KBM-7 (cell line): ENCODE measurements at regions not wholly inside any gene's neighbourhood (a gene's known extent, or its start where the extent isn't known, plus 50 kb on each side); places are given as distances from the start of the nearest gene placed in this dataset.
"Not testable (repeated sequence)": the region's sequence is repeated elsewhere in the genome, so short reads cannot be mapped to it uniquely, and the experiment has no call there.

Experiments used
- DNase-seq: peaks from one replicate; pipeline ENCODE4 v3.0.0-alpha.2; 2015
- in situ Hi-C: fragments of 300-500 bp; cut with MboI; formaldehyde crosslinking; loops from 2 replicates; pipeline ENCODE4 v1.14.3; 2020; ENCODE audit warnings: low sequenced_read_pairs, low pct_unique_long_range_greater_than_20kb, mixed read lengths

- DNase-seq: no peak
These were observed 210.1 kb downstream of the ZNF608 start for GRCh38 chr5:124536333-124536732.

GRCh38 chr5:124530916-124531315 lies 215.5 kb downstream of the ZNF608 start:
- DNase-seq: no peak
- in situ Hi-C loops: no loop called here

More at GRCh38 chr5:124536333-124536732, 210.1 kb downstream of the ZNF608 start:
- in situ Hi-C loops: no loop called here

GRCh38 chr5:124528838-124529237 lies 217.6 kb downstream of the ZNF608 start:
- in situ Hi-C loops: no loop called here
- no peak for DNase-seq

GRCh38 chr5:124527220-124527991 lies 219.0 kb downstream of the ZNF608 start:
- in situ Hi-C loops: no loop called here
- no peak for DNase-seq

DNA sequence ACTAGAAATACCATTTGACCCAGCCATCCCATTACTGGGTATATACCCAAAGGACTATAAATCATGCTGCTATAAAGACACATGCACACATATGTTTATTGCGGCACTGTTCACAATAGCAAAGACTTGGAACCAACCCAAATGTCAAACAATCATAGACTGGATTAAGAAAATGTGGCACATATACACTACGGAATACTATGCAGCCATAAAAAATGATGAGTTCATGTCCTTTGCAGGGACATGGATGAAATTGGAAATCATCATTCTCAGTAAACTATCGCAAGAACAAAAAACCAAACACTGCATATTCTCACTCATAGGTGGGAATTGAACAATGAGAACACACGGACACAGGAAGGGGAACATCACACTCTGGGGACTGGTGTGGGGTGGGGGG lies 220.4 kb downstream of the ZNF608 start:
- in situ Hi-C loops, DNase-seq: not testable (repeated sequence)

DNA sequence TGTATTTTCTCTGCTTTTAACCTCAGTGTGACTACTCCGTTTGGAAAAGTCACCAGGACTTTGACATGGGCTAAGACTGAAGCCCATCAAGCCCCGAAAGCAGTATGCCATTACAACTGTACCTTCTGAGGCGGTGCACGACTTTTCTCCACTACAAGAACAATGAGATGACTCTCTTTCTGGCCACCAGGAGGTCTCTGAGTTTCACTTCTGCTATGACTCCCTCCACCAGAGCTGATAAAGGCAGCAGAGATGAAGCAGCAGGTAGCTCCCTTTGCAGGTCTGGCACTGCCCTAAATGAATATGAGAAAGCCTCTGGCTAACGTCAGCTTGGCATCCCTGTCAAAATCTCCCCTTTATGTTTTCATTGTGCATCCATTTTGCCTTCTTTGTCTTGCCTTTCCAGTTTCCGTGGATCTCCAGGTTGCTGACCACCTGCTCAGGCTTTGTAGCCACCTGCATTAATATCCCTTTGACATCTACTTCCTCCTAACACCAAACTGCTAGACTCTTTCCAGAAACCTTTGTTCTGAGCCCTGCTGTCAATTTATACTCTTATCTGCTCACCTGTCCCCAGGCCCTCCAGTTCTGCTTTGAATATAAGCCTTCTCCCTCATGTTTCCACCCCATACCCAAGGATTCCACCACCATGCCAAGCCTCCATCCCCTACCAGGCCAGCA lies 221.7 kb downstream of the ZNF608 start:
- DNase-seq: no peak
- in situ Hi-C loops: no loop called here

DNA sequence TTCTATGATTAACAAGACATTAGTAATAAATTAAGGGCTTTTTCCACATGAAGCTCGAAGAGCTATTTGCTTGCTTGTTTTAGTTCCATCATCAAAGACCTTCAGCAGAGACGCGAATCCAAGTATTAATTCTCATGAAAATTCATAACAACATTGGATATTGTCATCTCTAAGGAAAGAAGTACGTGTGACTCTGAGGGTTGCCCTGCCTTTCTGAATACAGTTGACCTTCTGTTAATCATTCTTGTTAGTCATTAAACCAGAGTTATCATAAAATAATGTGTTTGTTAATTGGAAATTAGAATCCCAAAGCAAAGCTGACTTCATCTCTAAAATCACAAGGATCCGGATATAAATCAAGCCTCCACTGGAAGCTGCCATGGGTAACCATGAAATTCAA lies 222.5 kb downstream of the ZNF608 start:
- no peak for DNase-seq
- in situ Hi-C loops: no loop called here

DNA sequence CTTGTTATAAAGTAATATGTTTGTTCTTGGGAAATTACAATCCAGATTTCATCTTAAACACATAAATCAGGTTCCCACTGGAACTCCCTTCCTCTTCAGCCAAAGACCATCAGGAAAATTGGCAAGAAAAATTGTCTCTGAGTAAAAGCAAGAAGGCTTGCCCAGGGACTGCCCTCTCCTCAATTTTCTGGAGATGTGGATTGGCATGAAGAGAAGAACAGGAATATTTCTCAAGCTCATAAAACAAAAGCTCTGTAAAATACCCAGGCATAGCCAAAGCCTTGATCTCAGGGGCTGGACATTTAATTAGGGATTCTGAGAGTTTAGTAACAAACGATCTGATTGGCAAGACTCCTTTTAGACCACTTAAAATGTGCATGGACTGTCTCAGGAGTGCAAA lies 223.4 kb downstream of the ZNF608 start:
- in situ Hi-C loops: no loop called here
- no peak for DNase-seq

DNA sequence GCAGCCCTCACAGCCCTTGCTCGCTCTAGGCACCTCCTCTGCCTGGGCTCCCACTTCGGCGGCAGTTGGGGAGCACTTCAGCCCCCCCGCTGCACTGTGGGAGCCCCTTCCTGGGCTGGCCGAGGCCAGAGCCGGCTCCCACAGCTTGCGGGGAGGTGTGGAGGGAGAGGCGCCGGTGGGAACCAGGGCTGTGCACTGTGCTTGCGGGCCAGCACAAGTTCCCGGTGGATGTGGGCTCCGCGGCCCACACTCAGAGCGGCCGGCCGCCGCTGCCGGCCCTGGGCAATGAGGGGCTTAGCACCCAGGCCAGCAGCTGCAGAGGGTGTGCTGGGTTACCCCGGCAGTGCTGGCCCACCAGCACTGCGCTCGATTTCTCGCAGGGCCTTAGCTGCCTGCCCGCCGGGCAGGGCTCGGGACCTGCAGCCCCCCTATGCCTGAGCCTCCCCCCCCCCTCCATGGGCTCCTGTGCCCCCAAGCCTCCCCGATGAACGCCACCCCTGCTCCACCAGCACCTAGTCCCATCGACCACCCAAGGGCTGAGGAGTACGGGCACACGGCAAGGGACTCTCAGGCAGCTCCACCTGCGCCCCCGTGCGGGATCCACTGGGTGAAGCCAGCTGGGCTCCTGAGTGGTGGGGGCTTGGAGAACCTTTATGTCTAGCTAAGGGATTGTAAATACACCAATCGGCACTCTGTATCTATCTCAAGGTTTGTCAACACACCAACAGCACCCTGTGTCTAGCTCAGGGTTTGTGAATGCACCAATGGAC lies 224.8 kb downstream of the ZNF608 start:
- in situ Hi-C loops: no loop called here
- DNase-seq: no peak

DNA sequence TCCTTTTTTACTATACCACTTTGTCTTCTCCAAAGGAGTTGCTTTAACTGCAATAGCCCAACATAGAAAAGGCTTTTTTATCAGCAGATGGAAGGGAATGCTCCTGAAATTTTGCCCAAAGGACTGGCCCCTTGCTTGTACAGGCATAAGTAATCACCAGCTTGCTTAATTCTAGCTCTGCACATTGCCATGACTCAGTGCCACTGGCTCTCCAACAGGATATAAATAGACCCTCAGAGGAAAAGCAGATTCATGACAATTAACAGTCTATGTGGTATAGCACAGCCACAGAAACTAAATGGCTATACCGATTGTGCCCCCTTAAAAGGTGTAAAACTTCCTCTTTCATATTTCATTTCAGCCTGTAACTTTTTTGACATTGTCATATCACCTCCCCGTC lies 227.0 kb downstream of the ZNF608 start:
- DNase-seq: peak; percentile 27
- in situ Hi-C loops: no loop called here

DNA sequence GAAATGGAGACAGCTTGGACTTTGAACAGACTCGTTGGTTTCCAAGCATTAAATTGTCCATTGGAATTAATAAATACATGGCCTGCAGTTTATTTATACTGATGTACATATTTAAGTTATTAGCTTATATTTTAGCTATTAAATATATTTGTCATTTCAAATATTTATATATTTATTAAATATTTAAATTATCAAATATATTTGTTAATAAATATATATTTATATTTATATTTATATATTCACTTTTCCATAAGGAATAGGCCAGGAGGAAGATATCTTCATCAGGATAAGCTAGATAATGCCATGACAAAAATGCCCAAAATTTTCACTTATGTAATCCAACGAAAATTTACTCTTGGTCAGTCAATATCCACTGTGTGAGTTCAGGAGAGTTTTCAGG lies 229.9 kb downstream of the ZNF608 start:
- no peak for DNase-seq
- in situ Hi-C loops: no loop called here

GRCh38 chr5:124515497-124516245 lies 230.8 kb downstream of the ZNF608 start:
- in situ Hi-C loops: no loop called here
- no peak for DNase-seq

DNA sequence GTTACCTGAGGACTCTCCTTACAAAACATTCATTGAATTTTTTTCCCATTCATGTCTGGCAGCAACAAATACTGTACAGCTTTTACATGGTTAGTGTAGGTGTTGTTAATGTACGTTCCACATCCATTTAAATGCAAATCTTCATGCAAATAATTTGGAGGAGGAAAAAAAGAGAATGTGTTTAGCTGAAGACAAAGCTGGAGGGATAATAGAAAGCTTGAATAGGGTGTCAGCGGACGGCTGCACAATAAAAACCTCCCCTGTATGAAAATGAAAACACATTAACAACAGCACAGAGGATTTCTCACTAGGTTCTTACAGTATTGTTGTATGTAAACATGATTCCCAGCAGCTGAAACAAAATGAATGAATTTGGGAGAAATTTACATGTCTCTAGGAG lies 231.5 kb downstream of the ZNF608 start:
- in situ Hi-C loops: no loop called here
- no peak for DNase-seq

DNA sequence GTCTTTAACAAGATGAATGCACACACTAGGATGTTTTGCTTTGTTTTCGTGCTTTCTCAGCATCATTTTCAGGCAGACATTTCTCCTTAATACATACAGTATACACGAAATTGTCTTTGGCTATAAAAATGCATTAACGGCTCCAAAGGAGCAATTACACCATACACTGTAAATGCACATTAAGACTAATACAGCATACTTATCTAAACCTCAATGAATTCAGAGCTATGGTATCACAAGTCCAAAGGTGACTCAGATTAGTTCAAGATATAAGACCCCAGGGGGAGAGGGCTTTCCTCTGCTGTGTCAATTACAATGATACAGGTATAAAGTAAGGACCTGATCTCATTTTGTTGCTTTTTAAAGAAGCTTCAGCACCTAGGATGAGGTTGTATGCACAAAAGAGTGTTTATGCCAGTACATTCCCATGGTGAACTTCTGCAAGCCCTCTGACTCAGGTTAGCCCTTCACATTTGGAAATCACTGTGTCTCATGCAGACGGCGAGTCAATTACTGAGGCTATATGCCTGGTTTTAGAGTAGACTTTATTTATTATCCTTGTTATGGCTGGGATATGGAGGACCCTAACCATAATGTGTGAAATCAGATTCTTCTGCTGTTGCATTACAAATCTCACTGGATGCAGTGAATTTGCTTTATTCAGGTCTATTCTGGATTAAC lies 233.3 kb downstream of the ZNF608 start:
- DNase-seq: no peak
- in situ Hi-C loops: no loop called here

DNA sequence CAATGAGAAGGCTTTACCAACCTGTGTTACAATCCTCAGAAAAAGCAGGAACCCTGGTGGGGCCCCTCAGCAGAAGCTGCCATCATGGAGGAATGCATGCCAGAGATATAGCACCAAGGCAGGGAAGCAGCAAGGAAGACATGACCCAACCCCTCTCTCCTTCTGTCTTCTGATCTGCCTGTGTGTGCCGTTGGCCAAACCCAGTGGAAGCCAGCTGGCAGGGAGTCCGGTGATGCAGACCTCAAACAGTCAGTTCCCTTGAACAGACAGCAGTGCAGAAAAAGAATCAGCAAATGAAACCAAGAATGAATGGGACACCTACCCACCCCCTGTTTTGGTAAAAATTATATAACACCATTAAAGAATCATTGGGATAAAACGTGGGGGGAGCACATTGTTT lies 234.2 kb downstream of the ZNF608 start:
- in situ Hi-C loops: no loop called here
- DNase-seq: no peak

DNA sequence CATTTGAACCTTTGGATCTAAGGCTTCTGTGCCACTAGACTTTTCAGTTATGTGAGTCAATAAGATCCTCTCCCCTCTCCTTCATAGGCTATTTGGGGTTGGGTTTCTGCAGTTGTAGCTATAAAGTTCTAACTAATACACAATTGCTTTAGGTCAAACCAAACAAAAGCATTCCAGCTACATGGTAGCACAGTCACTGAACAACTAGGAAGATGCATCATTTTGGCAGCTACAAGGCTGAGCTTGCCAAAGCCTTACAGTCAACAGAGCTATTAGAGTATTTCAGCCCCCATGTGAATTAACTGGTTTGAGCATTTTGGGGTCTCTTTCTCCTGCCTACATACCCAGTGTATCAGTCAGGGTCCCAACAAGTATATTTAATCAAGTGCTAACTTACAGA lies 234.6 kb downstream of the ZNF608 start:
- in situ Hi-C loops: no loop called here

GRCh38 chr5:124507688-124508087 lies 238.8 kb downstream of the ZNF608 start:
- in situ Hi-C loops: no loop called here
- no peak for DNase-seq

More for the DNA sequence above, 234.6 kb downstream of the ZNF608 start:
- DNase-seq: no peak

DNA sequence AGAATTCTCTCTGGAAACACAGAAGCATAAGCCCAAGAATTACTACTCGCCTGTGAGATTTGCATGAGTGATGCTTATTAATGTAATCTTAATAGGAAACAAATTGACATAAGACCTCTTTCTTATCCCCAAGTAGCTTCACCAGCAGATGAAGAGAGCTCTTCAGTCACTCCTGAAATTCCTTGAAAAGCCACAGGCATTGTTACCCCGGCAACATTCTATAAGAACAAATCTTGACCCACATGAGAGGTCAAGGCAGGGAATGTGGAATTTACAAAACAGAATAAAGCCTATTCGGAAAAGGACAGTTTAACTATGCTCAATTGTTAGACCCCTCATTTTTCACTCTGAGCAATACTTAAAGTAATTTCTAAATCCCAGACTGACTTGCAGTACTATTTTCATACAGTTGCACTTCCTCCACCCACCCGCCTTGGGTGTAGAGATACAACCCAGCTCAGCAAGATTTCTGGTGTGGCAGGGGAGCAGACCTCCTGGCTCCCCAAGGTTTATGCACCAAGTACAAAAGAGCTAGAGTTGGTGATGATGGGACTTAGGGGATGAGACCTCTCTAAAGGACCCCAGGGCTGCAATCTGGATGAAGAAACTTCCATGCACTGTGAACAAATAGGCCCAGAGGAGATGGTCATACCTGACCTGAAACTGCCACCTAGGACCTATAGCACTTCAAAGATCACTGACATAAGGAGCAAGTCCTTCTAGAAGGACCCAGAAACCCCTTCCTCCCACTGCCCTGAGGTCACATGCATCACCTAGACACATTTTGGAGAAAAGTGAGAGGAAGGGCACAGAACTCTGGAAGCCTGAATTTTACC lies 242.1 kb downstream of the ZNF608 start:
- in situ Hi-C loops: no loop called here
- DNase-seq: no peak
